ENCODE measurements at regions not wholly inside any gene's neighbourhood (a gene's known extent, or its start where the extent isn't known, plus 50 kb on each side); places are given as distances from the start of the nearest gene placed in this dataset.

- Histone ChIP-seq H3K4me3 (ENCODE audit: insufficient read depth, low read depth, low read length) (no peak overlapping the region), H3K27me3 (ENCODE audit: insufficient read depth, low read length) (no peaks in the 10 kb centered on the region), H3K9me3 (ENCODE audit: insufficient read depth, low read depth, low read length) (no peaks in the 10 kb centered on the region), H3K4me1 (ENCODE audit: insufficient read depth, low read length) (no peaks in the 10 kb centered on the region), H3K9ac (ENCODE audit: low read length) (no peak overlapping the region), H3K4me2 (ENCODE audit: low read length) (no peak overlapping the region), H3K36me3 (ENCODE audit: insufficient read depth, low read length) (no peaks in the 10 kb centered on the region), H4K20me1 (ENCODE audit: insufficient read depth, low read length) (no peaks in the 10 kb centered on the region), H2AFZ (ENCODE audit: low read depth, low read length) (no peak overlapping the region), H3K79me2 (ENCODE audit: insufficient read depth, low read length) (no peaks in the 10 kb centered on the region), H3K27ac (ENCODE audit: low read depth, low read length) (no peak overlapping the region)
- no peak for DNase-seq (ENCODE audit: low read depth)
- H3K27ac Mint-ChIP-seq (ENCODE audit: unreplicated experiment): no peak overlapping the region
- no peak for FAIRE-seq
- TF ChIP-seq EZH2 (IDR thresholded peaks at IDR 0.05; ENCODE audit: insufficient read depth, low read length) (no peak), CTCF (IDR thresholded peaks at IDR 0.05; ENCODE audit: insufficient read depth, low read depth, low read length) (no peak)
- no peaks in the 10 kb centered on the region for H3K36me3 Mint-ChIP-seq (ENCODE audit: low read depth, unreplicated experiment)
- no peaks in the 10 kb centered on the region for H3K4me1 Mint-ChIP-seq (ENCODE audit: low read depth, unreplicated experiment)
- H3K4me3 Mint-ChIP-seq (ENCODE audit: unreplicated experiment): no peak overlapping the region
- peaks cover 3% of the 10 kb centered on the region for H3K27me3 Mint-ChIP-seq (ENCODE audit: low read depth, unreplicated experiment)
- H3K9me3 Mint-ChIP-seq (ENCODE audit: unreplicated experiment): peaks cover 2% of the 10 kb centered on the region
Observed at GRCh38 chrX:20330545-20330944, 63.8 kb upstream of the RPS6KA3 start.

- TF ChIP-seq CTCF (IDR thresholded peaks at IDR 0.05; ENCODE audit: insufficient read depth, low read depth, low read length) (no peak), EZH2 (IDR thresholded peaks at IDR 0.05; ENCODE audit: insufficient read depth, low read length) (no peak)
- Histone ChIP-seq H3K27ac (ENCODE audit: low read depth, low read length) (no peak overlapping the region), H3K27me3 (ENCODE audit: insufficient read depth, low read length) (no peaks in the 10 kb centered on the region), H3K4me1 (ENCODE audit: insufficient read depth, low read length) (no peaks in the 10 kb centered on the region), H3K9ac (ENCODE audit: low read length) (no peak overlapping the region), H3K4me3 (ENCODE audit: insufficient read depth, low read depth, low read length) (no peak overlapping the region), H3K36me3 (ENCODE audit: insufficient read depth, low read length) (no peaks in the 10 kb centered on the region), H4K20me1 (ENCODE audit: insufficient read depth, low read length) (no peaks in the 10 kb centered on the region), H3K4me2 (ENCODE audit: low read length) (no peak overlapping the region), H3K9me3 (ENCODE audit: insufficient read depth, low read depth, low read length) (no peaks in the 10 kb centered on the region), H2AFZ (ENCODE audit: low read depth, low read length) (no peak overlapping the region), H3K79me2 (ENCODE audit: insufficient read depth, low read length) (no peaks in the 10 kb centered on the region)
- peaks cover 3% of the 10 kb centered on the region for H3K27me3 Mint-ChIP-seq (ENCODE audit: low read depth, unreplicated experiment)
- no peak overlapping the region for H3K4me3 Mint-ChIP-seq (ENCODE audit: unreplicated experiment)
- FAIRE-seq (peak; percentile 62), DNase-seq (ENCODE audit: low read depth) (no peak)
- H3K36me3 Mint-ChIP-seq (ENCODE audit: low read depth, unreplicated experiment): no peaks in the 10 kb centered on the region
- H3K9me3 Mint-ChIP-seq (ENCODE audit: unreplicated experiment): peaks cover 2% of the 10 kb centered on the region
- no peak overlapping the region for H3K27ac Mint-ChIP-seq (ENCODE audit: unreplicated experiment)
- no peaks in the 10 kb centered on the region for H3K4me1 Mint-ChIP-seq (ENCODE audit: low read depth, unreplicated experiment)
Observed at GRCh38 chrX:20329435-20329834, 62.7 kb upstream of the RPS6KA3 start.

GRCh38 chrX:20325786-20326388 is 59.2 kb upstream of the RPS6KA3 start:
- Mint-ChIP-seq H3K27ac (ENCODE audit: unreplicated experiment) (no peak overlapping the region), H3K9me3 (ENCODE audit: unreplicated experiment) (peaks cover 5% of the 10 kb centered on the region), H3K36me3 (ENCODE audit: low read depth, unreplicated experiment) (no peaks in the 10 kb centered on the region), H3K4me1 (ENCODE audit: low read depth, unreplicated experiment) (no peaks in the 10 kb centered on the region), H3K27me3 (ENCODE audit: low read depth, unreplicated experiment) (peaks cover 8% of the 10 kb centered on the region), H3K4me3 (ENCODE audit: unreplicated experiment) (no peak overlapping the region)
- no peak for TF ChIP-seq EZH2 (IDR thresholded peaks at IDR 0.05; ENCODE audit: insufficient read depth, low read length)
- no peak for TF ChIP-seq CTCF (IDR thresholded peaks at IDR 0.05; ENCODE audit: insufficient read depth, low read depth, low read length)
- no peaks in the 10 kb centered on the region for H4K20me1 ChIP-seq (ENCODE audit: insufficient read depth, low read length)
- no peak overlapping the region for H3K9ac ChIP-seq (ENCODE audit: low read length)
- H3K27ac ChIP-seq (ENCODE audit: low read depth, low read length): no peak overlapping the region
- H3K9me3 ChIP-seq (ENCODE audit: insufficient read depth, low read depth, low read length): no peaks in the 10 kb centered on the region
- H2AFZ ChIP-seq (ENCODE audit: low read depth, low read length): no peak overlapping the region
- no peaks in the 10 kb centered on the region for H3K79me2 ChIP-seq (ENCODE audit: insufficient read depth, low read length)
- no peaks in the 10 kb centered on the region for H3K4me1 ChIP-seq (ENCODE audit: insufficient read depth, low read length)
- no peak overlapping the region for H3K4me2 ChIP-seq (ENCODE audit: low read length)
- no peaks in the 10 kb centered on the region for H3K27me3 ChIP-seq (ENCODE audit: insufficient read depth, low read length)
- FAIRE-seq (peak; percentile 45), DNase-seq (ENCODE audit: low read depth) (no peak)
- H3K4me3 ChIP-seq (ENCODE audit: insufficient read depth, low read depth, low read length): no peak overlapping the region
- H3K36me3 ChIP-seq (ENCODE audit: insufficient read depth, low read length): no peaks in the 10 kb centered on the region

Data from astrocyte (in vitro differentiated cells and primary cell).